NCI-H2029 treated with DMSO at 0.1 percent for 48 hours (cell line): ENCODE measurements at regions not wholly inside any gene's neighbourhood (a gene's known extent, or its start where the extent isn't known, plus 50 kb on each side); places are given as distances from the start of the nearest gene placed in this dataset.
"Not testable (repeated sequence)": the region's sequence is repeated elsewhere in the genome, so short reads cannot be mapped to it uniquely, and the experiment has no call there.

Experiments
- DNase-seq: peaks from one replicate; lab custom pipeline; 2025; lab: John Stamatoyannopoulos, UW

DNA sequence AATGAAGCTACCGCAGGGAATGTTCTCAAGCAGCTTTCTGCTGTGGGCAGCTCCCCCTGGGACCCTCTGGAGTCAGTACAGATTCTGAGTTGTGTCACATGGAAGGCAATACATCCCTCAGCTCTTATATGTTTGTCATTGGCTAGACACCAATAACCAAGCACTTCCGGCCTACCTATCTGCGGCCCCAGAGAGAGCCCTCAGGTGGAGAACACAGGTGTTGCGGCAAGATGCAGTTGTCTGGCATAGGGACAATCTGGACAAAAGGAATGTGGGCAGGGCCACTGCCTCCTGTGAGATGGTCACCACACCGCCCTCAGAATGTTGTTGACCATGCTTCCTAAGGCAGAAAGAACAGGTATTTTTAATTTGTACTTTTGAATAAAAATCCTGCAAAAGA lies 118.7 kb downstream of the BRMS1L start:
- DNase-seq: peak; percentile 99

DNA sequence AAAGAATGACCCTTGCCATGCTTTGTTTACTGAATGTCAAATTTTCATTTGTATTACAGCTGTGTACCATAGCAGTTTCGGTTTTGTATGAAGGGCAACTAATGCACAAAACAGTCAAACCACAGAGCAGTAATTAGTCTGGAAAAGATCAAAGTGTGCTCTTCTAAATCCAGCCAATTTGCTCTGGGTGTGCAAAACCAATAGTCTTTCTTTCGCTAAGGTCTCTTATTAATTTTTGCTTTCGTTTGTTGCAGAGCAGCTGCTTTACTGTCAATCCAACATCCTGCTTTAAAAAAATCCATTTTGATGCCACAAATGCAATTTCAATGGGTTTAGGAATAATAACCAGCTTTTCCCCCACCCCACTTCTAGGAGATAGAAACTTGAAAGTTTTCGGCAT lies 114.2 kb downstream of the BRMS1L start:
- DNase-seq: peak; percentile 84

DNA sequence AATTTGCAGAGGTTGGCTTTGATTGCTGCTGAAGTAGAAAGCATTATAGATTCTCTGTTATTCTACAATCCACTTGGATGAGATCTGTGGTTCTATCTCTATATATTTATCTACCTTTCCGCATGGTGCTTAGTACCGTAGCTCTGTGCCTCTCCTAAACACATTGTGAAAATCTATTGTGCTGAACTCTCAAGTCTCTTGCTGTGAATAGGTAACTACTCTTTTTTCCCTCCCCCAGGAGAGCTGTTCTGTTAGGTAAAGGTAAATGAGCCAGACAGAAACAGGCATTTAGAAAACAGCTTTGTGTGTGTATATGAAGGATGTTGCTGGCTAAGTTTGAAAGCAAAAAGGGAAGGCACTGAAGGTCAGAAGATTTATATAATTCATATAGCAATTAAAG lies 112.6 kb downstream of the BRMS1L start:
- DNase-seq: no peak

DNA sequence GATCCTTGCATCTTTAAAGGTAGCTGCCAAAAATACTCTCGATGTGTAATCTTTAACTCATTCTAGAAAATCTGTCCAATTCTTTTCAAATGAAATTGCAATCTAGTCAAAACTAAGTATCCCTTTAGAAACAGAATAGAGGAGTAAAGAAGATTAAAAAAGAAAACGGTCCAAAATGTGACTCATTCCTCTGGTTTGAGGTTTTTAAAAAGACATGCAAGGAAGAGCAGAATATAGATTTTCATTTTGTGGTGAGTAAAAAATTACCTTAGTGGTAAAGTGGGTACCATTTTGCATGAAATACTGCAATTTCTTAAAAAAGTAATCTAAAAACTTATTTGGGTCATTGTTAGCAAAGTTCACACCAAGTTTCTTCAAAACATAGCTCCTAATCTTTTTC lies 108.4 kb downstream of the BRMS1L start:
- no peak for DNase-seq

- DNase-seq: peak; percentile 95
Measured at GRCh38 chr14:35932659-35933159, 106.6 kb downstream of the BRMS1L start.

GRCh38 chr14:35932136-35932535 lies 106.0 kb downstream of the BRMS1L start:
- no peak for DNase-seq

GRCh38 chr14:35931346-35931745 lies 105.2 kb downstream of the BRMS1L start:
- DNase-seq: no peak

DNA sequence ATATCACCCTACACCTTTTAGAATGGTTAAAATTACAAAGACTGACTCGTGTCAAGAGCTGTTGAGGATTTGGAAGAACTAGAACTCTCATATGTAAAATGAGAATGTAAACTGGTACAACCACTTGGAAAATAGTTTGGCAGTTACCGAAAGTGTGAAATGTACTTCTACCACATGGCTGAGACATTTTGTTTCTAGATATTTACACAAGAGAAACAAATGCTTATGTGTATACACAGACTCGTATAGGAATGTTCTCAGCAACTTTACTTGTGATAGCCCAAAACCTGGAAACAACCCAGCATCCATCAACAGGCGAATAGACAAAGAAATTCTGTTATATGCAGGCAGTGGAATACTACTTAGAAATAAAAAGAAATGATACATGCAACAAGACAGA lies 103.0 kb downstream of the BRMS1L start:
- peak; percentile 89 for DNase-seq

GRCh38 chr14:35927727-35928126 lies 101.6 kb downstream of the BRMS1L start:
- DNase-seq: no peak

DNA sequence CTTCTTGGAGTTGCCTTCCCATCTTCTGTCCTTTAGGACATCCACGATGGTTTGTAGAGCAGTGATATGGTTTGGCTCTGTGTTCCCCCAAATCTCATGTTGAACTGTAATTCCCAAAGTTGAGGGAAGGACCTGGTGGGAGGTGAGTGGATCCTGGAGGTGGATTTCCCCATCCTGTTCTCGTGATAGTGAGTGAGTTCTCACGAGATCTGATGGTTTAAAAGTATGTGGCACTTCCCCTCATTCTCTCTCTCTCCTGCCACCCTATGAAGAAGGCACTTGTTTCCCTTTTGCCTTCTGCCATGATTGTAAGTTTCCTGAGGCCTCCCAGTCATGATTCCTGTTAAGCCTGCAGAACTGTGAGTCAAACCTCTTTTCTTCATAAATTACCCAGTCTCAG lies 99.2 kb downstream of the BRMS1L start:
- no peak for DNase-seq

GRCh38 chr14:35922590-35922989 lies 96.5 kb downstream of the BRMS1L start:
- not testable (repeated sequence) for DNase-seq

- DNase-seq: no peak
Measured at GRCh38 chr14:35921745-35922144, 95.6 kb downstream of the BRMS1L start.
